ENCODE measurements at regions not wholly inside any gene's neighbourhood (a gene's known extent, or its start where the extent isn't known, plus 50 kb on each side); places are given as distances from the start of the nearest gene placed in this dataset.

GRCh38 chr7:115654384-115655214, 376.0 kb downstream of the TFEC start:
- no peaks in the 10 kb centered on the region for H3K27me3 ChIP-seq (replicated peaks in 1 of 4; ENCODE audit: control insufficient read depth in 3 of 4, extremely low read depth in 1 of 4, insufficient read depth in 3 of 4, low read length in 3 of 4)
- no peak overlapping the region for H3K18ac ChIP-seq (ENCODE audit: extremely low read depth, low read length)
- H3K14ac ChIP-seq (ENCODE audit: insufficient read length): no peak overlapping the region
- H3K56ac ChIP-seq (replicated peaks; ENCODE audit: insufficient read length, low read depth, low read length): no peak overlapping the region
- H3K27ac ChIP-seq (ENCODE audit: low read depth, low read length): no peak overlapping the region
- no peaks in the 10 kb centered on the region for H3K79me1 ChIP-seq (ENCODE audit: low read depth, low read length)
- H3K4me1 ChIP-seq (replicated peaks in 1 of 4; ENCODE audit: control insufficient read depth in 3 of 4, insufficient read depth in 4 of 4, low read length in 3 of 4): no peaks in the 10 kb centered on the region
- H2BK120ac ChIP-seq (replicated peaks; ENCODE audit: low read depth, low read length): no peak overlapping the region
- no peaks in the 10 kb centered on the region for H3K79me2 ChIP-seq (ENCODE audit: control insufficient read depth in 1 of 2, insufficient read depth in 2 of 2, low read length in 2 of 2)
- no peaks in the 10 kb centered on the region for H3K23me2 ChIP-seq (ENCODE audit: low read depth, low read length)
- no peak overlapping the region for H2AK5ac ChIP-seq (ENCODE audit: low read depth, low read length)
- FAIRE-seq (no peak), DNase-seq (ENCODE audit: low read depth in 1 of 2, low spot score in 2 of 2) (no peak)
- H2BK5ac ChIP-seq (ENCODE audit: low read depth, low read length): no peak overlapping the region
- H2AFZ ChIP-seq (ENCODE audit: low read length): no peak overlapping the region
- ChIA-PET CTCF (ENCODE audit: partially characterized antibody) (no interaction called here), POLR2A (ENCODE audit: partially characterized antibody) (no interaction called here)
- H4K91ac ChIP-seq (replicated peaks; ENCODE audit: insufficient read length, low read length): no peak overlapping the region
- WGBS, 2 experiments (ENCODE audit: extremely low coverage in 1 of 2, insufficient coverage in 1 of 2, insufficient read length in 1 of 2, insufficient replicate concordance in 2 of 2, low coverage in 1 of 2, low lambda C conversion rate in 2 of 2, missing lambda C conversion rate in 1 of 2): 94% methylated on average over 2 of the region's 2 CpGs; no CpG with 5 or more reads in 1 of the 2 experiments
- H4K8ac ChIP-seq (ENCODE audit: extremely low read depth, insufficient read depth, low read length): no peak overlapping the region
- H2BK15ac ChIP-seq (ENCODE audit: low read length): no peak overlapping the region
- no peak overlapping the region for H3K23ac ChIP-seq (ENCODE audit: insufficient read length)
- H3K9ac ChIP-seq (replicated peaks in 1 of 4; ENCODE audit: extremely low read depth in 1 of 4, low read depth in 3 of 4, low read length in 3 of 4): no peak overlapping the region
- no peaks in the 10 kb centered on the region for H4K20me1 ChIP-seq (replicated peaks in 1 of 2; ENCODE audit: control insufficient read depth in 1 of 2, insufficient read depth in 2 of 2, low read length in 2 of 2)
- no peak overlapping the region for H4K5ac ChIP-seq (ENCODE audit: insufficient read length, low read depth, low read length)
- no peaks in the 10 kb centered on the region for H3K9me3 ChIP-seq (ENCODE audit: insufficient read depth in 2 of 2, low read depth in 1 of 2, low read length in 1 of 2)
- H2BK20ac ChIP-seq (ENCODE audit: low read length): no peak overlapping the region
- no peak overlapping the region for H3K4me3 ChIP-seq (ENCODE audit: extremely low read depth in 1 of 4, insufficient read depth in 2 of 4, low read depth in 3 of 4, low read length in 4 of 4)
- H3K4ac ChIP-seq (replicated peaks; ENCODE audit: insufficient read length, low read depth, low read length): no peak overlapping the region
- no peaks in the 10 kb centered on the region for H3K36me3 ChIP-seq (ENCODE audit: control insufficient read depth in 2 of 4, insufficient read depth in 4 of 4, low read length in 3 of 4)
- no peak overlapping the region for H2BK12ac ChIP-seq (ENCODE audit: low read depth, low read length)
- H3K4me2 ChIP-seq (ENCODE audit: insufficient read depth in 1 of 2, low read depth in 2 of 2, low read length in 2 of 2): no peak overlapping the region
- TF ChIP-seq EGR1 (IDR thresholded peaks at IDR 0.05; ENCODE audit: borderline replicate concordance, low read depth, low read length) (no peak), GABPA (IDR thresholded peaks at IDR 0.05; ENCODE audit: borderline replicate concordance, insufficient read depth, low read length) (no peak), POLR2AphosphoS5 (IDR thresholded peaks at IDR 0.05; ENCODE audit: low read depth, low read length) (no peak), TEAD4 (IDR thresholded peaks at IDR 0.05; ENCODE audit: low read depth, low read length) (no peak), MAFK (IDR thresholded peaks at IDR 0.05; ENCODE audit: low read depth, low read length) (no peak), SIRT6 (IDR thresholded peaks at IDR 0.05; ENCODE audit: low read length) (no peak), FOSL1 (IDR thresholded peaks at IDR 0.05; ENCODE audit: insufficient read depth, low read depth, low read length) (no peak), ATF2 (IDR thresholded peaks at IDR 0.05; ENCODE audit: low read length) (no peak), SP4 (IDR thresholded peaks at IDR 0.05; ENCODE audit: low read length) (no peak), SAP30 (IDR thresholded peaks at IDR 0.05; ENCODE audit: insufficient read depth, insufficient replicate concordance, low read length) (no peak), TAF7 (optimal IDR thresholded peaks at IDR 0.05; ENCODE audit: borderline replicate concordance, low read depth, low read length) (no peak), CBX8 (IDR thresholded peaks at IDR 0.05; ENCODE audit: borderline replicate concordance, low read depth, low read length) (no peak)
